NCI-H146 treated with DMSO at 0.1 percent for 48 hours (cell line): ENCODE measurements at regions not wholly inside any gene's neighbourhood (a gene's known extent, or its start where the extent isn't known, plus 50 kb on each side); places are given as distances from the start of the nearest gene placed in this dataset.
"Not testable (repeated sequence)": the region's sequence is repeated elsewhere in the genome, so short reads cannot be mapped to it uniquely, and the experiment has no call there.

Experiments used
- DNase-seq: peaks from one replicate; lab custom pipeline; 2025; ENCODE audit not compliant: unreplicated experiment; lab: John Stamatoyannopoulos, UW

- DNase-seq, result no peak
Observed at GRCh38 chr15:95120595-95120994, 889.2 kb downstream of the MCTP2 start.

- DNase-seq, result no peak
Observed at GRCh38 chr15:95121191-95121590, 889.8 kb downstream of the MCTP2 start.

- DNase-seq, result no peak
Observed at GRCh38 chr15:95125803-95126202, 894.4 kb downstream of the MCTP2 start.

- no peak for DNase-seq
Observed at GRCh38 chr15:95127356-95127755, 896.0 kb downstream of the MCTP2 start.

- no peak for DNase-seq
Observed at GRCh38 chr15:95129574-95129973, 898.2 kb downstream of the MCTP2 start.

GRCh38 chr15:95131131-95131556, 899.8 kb downstream of the MCTP2 start:
- DNase-seq, result no peak

- no peak for DNase-seq
Observed at GRCh38 chr15:95132774-95133173, 901.4 kb downstream of the MCTP2 start.

- no peak for DNase-seq
Observed at GRCh38 chr15:95134431-95135110, 903.2 kb downstream of the MCTP2 start.

- DNase-seq, result no peak
Observed at GRCh38 chr15:95138604-95139270, 907.4 kb downstream of the MCTP2 start.

- DNase-seq, result no peak
Observed at GRCh38 chr15:95141486-95141885, 910.1 kb downstream of the MCTP2 start.

GRCh38 chr15:95142531-95142930, 911.2 kb downstream of the MCTP2 start:
- no peak for DNase-seq

- DNase-seq, result no peak
Observed at GRCh38 chr15:95146481-95146880, 915.1 kb downstream of the MCTP2 start.

- no peak for DNase-seq
Observed at GRCh38 chr15:95148183-95148582, 916.8 kb downstream of the MCTP2 start.

- no peak for DNase-seq
Observed at GRCh38 chr15:95149036-95149435, 917.7 kb downstream of the MCTP2 start.

GRCh38 chr15:95149771-95150170, 918.4 kb downstream of the MCTP2 start:
- DNase-seq, result no peak

GRCh38 chr15:95150466-95150865, 919.1 kb downstream of the MCTP2 start:
- DNase-seq, result no peak

GRCh38 chr15:95152741-95153140, 921.4 kb downstream of the MCTP2 start:
- no peak for DNase-seq

- DNase-seq, result not testable (repeated sequence)
Observed at GRCh38 chr15:95153201-95153600, 921.8 kb downstream of the MCTP2 start.

GRCh38 chr15:95160316-95160715, 929.0 kb downstream of the MCTP2 start:
- no peak for DNase-seq

- DNase-seq, result no peak
Observed at GRCh38 chr15:95162069-95162468, 930.7 kb downstream of the MCTP2 start.

GRCh38 chr15:95162531-95162930, 931.2 kb downstream of the MCTP2 start:
- DNase-seq, result no peak

GRCh38 chr15:95162967-95163531, 931.7 kb downstream of the MCTP2 start:
- no peak for DNase-seq
